ENCODE measurements at regions not wholly inside any gene's neighbourhood (a gene's known extent, or its start where the extent isn't known, plus 50 kb on each side); places are given as distances from the start of the nearest gene placed in this dataset.

DNA sequence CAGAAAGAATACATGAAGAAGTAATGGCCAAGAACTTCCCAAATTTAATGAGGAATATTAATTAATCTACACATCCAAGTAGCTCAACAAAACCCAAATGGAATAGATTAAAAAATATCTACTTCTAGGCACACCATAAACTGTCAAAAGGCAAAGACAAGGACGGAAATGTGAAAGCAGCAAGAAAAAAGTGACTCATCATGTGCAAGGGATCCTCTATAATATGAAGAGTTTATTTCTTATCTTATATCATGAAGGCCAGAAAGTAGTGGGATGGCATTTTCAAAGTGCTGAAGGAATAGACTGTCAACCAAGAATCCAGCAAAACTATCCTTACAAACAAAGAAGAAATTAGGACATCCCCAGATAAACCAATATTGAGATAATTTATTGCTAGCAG, 73.9 kb upstream of the PRICKLE2 start:
- no peak for DNase-seq (ENCODE audit: low read depth, low spot score)
- no peak overlapping the region for H3K4me3 ChIP-seq (ENCODE audit: low read length)

- no peak for DNase-seq (ENCODE audit: low read depth, low spot score)
- no peak overlapping the region for H3K4me3 ChIP-seq (ENCODE audit: low read length)
Observed at GRCh38 chr3:64297563-64297962, 72.3 kb upstream of the PRICKLE2 start.

DNA sequence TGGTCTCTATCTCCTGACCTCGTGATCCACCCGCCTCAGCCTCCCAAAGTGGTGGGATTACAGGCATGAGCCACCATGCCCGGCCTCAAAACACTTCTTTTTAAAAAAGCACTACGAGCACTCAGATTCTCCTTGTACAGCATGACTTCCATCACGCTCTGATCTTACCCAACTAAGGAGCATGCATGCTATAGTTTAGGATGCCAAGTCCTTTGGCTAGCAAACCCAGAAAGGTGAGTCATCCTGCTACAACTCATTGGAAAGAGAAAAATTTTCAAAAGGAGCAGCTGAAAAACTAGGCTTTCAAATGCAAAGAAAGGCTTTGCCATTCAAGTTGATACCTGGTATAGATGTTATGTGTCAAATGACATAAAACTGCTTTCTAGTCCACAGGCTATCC, 70.3 kb upstream of the PRICKLE2 start:
- DNase-seq (ENCODE audit: low read depth, low spot score) = no peak
- no peak overlapping the region for H3K4me3 ChIP-seq (ENCODE audit: low read length)

GRCh38 chr3:64294771-64295170, 69.5 kb upstream of the PRICKLE2 start:
- H3K4me3 ChIP-seq (ENCODE audit: low read length) = no peak overlapping the region
- no peak for DNase-seq (ENCODE audit: low read depth, low spot score)

DNA sequence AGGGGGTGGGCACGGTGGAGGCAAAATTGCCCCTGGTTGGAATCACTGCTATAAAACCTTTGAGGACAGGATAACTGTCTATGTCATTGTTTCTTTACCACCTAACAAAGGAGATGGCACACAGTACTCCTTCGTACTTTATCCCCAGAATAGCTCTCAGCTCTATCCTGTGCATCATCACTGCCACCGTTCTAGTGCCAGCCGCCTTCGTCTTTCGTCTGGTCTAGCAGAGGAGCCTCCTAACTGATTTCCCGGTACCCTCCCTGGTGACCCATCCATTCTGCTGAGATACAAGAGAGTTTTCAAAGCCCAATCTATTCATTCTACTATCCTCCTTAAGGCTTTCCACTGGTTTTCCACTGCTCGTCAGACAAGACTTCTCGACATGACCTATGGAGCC, 67.9 kb upstream of the PRICKLE2 start:
- no peak overlapping the region for H3K4me3 ChIP-seq (ENCODE audit: low read length)
- no peak for DNase-seq (ENCODE audit: low read depth, low spot score)

GRCh38 chr3:64291956-64292355, 66.7 kb upstream of the PRICKLE2 start:
- DNase-seq (ENCODE audit: low read depth, low spot score) = no peak
- H3K4me3 ChIP-seq (ENCODE audit: low read length) = no peak overlapping the region

GRCh38 chr3:64291345-64291744, 66.1 kb upstream of the PRICKLE2 start:
- no peak for DNase-seq (ENCODE audit: low read depth, low spot score)
- no peak overlapping the region for H3K4me3 ChIP-seq (ENCODE audit: low read length)

DNA sequence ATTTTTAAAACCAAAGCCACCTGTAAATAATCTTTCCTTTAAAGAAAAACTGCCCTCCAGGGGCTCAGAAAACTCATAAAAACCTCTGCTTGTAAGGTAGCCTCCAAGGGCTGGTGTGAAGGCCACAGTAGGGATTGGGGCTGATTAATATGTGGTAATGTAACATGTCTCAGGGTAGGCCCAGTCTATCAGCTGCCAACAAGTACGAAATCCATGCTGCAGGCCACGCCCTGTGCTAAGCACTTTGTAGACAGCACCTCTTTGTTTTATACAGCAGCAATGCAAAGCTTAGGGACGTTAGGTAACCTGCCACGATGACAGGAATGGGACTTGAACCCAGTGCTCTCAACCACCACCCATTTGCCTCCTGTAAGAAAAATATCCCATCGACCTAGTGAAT, 65.6 kb upstream of the PRICKLE2 start:
- DNase-seq (ENCODE audit: low read depth, low spot score) = no peak

DNA sequence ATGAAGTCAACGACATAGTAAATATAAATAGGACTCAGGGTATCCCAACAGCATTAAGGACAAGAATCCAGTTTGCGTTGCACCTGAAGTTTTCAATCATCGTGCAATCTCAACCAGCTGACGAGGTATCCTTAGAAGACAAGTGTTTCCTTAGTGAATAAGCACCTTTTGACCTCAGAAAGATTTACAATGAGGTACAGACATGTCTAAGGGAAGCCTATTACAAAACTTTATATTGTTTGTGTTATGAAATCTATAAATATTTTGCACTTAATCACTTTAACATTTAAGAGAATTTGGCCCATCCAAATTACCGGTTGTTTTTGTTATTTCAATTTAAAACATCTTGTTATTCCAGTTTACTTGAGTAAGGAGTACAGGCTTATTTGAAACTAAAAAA, 64.9 kb upstream of the PRICKLE2 start:
- no peak for DNase-seq (ENCODE audit: low read depth, low spot score)
- H3K4me3 ChIP-seq (ENCODE audit: low read length) = no peak overlapping the region

More for the DNA sequence above, 65.6 kb upstream of the PRICKLE2 start:
- no peak overlapping the region for H3K4me3 ChIP-seq (ENCODE audit: low read length)

- H3K4me3 ChIP-seq (ENCODE audit: low read length) = no peak overlapping the region
- DNase-seq (ENCODE audit: low read depth, low spot score) = no peak
Observed at GRCh38 chr3:64289622-64290021, 64.4 kb upstream of the PRICKLE2 start.

DNA sequence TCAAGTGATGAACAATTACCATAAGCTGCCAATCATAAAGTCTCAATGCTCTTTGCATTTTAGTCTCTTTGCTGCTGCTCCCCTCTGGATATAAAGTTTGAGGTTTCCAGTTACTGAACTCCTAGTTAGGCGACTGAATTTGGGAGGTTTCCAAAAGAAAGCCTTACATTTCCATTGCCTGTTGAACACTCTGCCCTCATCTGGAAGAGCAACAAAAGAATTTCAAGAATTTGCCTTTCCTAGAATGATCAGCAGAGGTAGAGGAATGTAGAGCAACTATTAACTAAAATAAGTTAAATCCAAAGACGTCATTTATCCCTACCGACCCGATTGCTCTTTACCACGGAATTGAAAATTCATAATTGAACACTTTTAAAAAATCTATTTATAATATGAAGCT, 53.4 kb upstream of the PRICKLE2 start:
- no peak for DNase-seq (ENCODE audit: low read depth, low spot score)
- H3K4me3 ChIP-seq (ENCODE audit: low read length) = no peak overlapping the region

DNA sequence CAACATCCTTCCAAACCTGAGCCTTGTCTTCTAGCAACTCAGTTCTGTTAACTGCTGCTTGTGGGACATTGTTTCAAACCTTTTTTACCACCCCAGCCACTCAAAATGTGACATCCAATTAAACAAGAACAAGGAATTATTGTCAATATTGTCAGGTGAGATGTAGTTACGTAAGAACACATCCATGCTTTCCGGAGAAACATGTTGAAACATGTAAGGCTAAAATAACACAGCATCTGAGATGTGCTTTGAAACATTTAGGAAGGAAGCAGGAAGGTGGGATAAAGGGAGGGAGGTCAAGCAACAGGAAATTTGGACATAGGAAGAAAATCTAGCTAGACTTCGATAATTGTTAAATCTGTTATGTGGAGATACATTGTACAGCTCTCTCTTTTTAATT, 50.9 kb upstream of the PRICKLE2 start:
- no peak for DNase-seq (ENCODE audit: low read depth, low spot score)
- H3K4me3 ChIP-seq (ENCODE audit: low read length) = no peak overlapping the region
